ENCODE measurements at regions not wholly inside any gene's neighbourhood (a gene's known extent, or its start where the extent isn't known, plus 50 kb on each side); places are given as distances from the start of the nearest gene placed in this dataset.
"Not testable (repeated sequence)": the region's sequence is repeated elsewhere in the genome, so short reads cannot be mapped to it uniquely, and the experiment has no call there.

GRCh38 chr11:11715075-11715474 is 93.3 kb upstream of the GALNT18 start:
- DNase-seq = not testable (repeated sequence)

- DNase-seq = no peak
Measured at GRCh38 chr11:11710556-11710955, 88.8 kb upstream of the GALNT18 start.

- no peak for DNase-seq
Measured at GRCh38 chr11:11709447-11710239, 87.8 kb upstream of the GALNT18 start.

GRCh38 chr11:11708256-11708655 is 86.5 kb upstream of the GALNT18 start:
- no peak for DNase-seq

- DNase-seq = no peak
Measured at GRCh38 chr11:11706028-11706427, 84.2 kb upstream of the GALNT18 start.

- no peak for DNase-seq
Measured at GRCh38 chr11:11703885-11704284, 82.1 kb upstream of the GALNT18 start.

- no peak for DNase-seq
Measured at GRCh38 chr11:11701070-11701469, 79.3 kb upstream of the GALNT18 start.

- DNase-seq = no peak
Measured at GRCh38 chr11:11697796-11698195, 76.0 kb upstream of the GALNT18 start.

GRCh38 chr11:11691296-11692151 is 69.7 kb upstream of the GALNT18 start:
- DNase-seq = no peak

GRCh38 chr11:11681536-11681935 is 59.7 kb upstream of the GALNT18 start:
- no peak for DNase-seq

GRCh38 chr11:11677672-11678356 is 56.0 kb upstream of the GALNT18 start:
- DNase-seq = no peak

- no peak for DNase-seq
Measured at GRCh38 chr11:11675671-11676181, 53.9 kb upstream of the GALNT18 start.

GRCh38 chr11:11672789-11673188 is 51.0 kb upstream of the GALNT18 start:
- no peak for DNase-seq

- DNase-seq = no peak
Measured at GRCh38 chr11:11672101-11672500, 50.3 kb upstream of the GALNT18 start.

All from activated effector memory CD4-positive, alpha-beta T cell treated with Interleukin-2 at 50 U/mL for 16 hours (primary cell).